ENCODE measurements at regions not wholly inside any gene's neighbourhood (a gene's known extent, or its start where the extent isn't known, plus 50 kb on each side); places are given as distances from the start of the nearest gene placed in this dataset.
"Not testable (repeated sequence)": the region's sequence is repeated elsewhere in the genome, so short reads cannot be mapped to it uniquely, and the experiment has no call there.

DNA sequence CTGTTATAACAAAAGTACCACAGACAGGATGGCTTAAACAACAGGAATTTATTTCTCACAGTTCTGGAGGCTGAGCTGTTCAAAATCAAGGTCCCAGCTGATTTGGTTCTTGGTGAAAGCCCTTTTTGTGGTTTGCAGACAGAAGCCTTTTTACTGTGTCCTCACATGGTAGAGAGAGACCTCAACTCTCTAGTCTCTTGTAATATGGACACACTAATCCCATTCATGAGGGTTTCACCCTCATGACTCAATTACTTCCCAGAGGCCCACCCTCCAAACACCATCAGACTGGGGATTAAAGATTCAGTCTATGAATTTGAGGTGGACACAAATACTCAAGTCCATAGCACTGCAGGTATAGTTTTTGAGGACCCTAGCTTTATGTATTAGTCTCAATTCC, 97.3 kb upstream of the WIPF3 start:
- not testable (repeated sequence) for DNase-seq

DNA sequence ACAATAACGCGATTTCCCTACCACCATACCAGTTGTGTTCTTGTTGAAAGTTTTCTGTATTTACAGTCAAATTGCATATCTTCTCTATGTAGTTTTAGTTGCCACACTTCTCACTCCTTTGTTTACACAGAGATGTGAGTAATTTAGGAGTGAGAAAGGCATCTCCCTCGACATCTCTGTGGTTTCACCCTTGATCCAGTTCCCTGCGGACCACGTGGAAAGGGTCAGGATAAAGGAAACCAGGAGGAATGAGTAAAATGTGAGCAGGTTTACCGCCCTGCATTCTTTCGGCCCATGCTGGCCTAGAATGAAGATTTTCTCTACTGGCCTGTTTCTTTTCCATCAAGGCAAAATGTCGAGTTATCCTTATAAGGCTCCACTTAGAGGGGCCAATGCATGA, 83.2 kb upstream of the WIPF3 start:
- DNase-seq: not testable (repeated sequence)

- no peak for DNase-seq
Measured at GRCh38 chr7:29723599-29723998, 82.7 kb upstream of the WIPF3 start.

- DNase-seq: not testable (repeated sequence)
Measured at GRCh38 chr7:29729534-29730165, 76.7 kb upstream of the WIPF3 start.

GRCh38 chr7:29734246-29734731, 72.0 kb upstream of the WIPF3 start:
- no peak for DNase-seq

GRCh38 chr7:29747645-29748245, 58.6 kb upstream of the WIPF3 start:
- DNase-seq: not testable (repeated sequence)

DNA sequence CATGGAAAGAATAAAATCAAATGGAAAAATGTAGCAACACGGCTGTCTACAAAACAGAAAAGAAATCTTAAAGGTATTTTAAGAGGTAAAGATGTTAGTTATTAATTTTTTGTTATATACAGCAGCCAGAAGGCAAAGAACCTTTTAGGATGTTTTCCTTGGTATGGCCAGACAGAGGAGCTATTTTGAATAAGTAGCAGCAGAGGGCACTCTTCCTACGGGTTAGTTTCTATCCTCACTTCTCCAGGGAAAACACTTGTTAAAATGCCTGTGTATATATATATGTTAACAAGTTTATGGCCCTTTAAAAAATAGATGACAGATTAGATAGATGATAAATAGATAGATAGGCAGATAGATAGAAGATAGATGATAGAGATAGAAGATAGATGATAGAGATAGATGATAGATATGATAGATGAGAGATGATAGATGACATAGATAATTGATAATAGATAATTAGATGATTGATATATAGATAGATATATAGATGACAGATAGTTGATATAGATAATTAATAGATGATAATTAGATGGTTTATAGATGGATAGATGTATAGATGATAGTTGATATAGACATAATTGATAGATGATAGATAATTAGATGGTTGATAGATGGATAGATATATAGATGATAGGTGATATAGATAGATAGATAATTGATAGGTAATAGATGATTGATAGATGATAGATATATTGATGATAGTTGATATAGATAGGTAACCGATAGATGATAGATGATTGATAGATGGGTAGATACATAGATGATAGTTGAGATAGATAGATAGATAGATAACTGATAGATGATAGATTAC, 57.8 kb upstream of the WIPF3 start:
- DNase-seq: no peak

DNA sequence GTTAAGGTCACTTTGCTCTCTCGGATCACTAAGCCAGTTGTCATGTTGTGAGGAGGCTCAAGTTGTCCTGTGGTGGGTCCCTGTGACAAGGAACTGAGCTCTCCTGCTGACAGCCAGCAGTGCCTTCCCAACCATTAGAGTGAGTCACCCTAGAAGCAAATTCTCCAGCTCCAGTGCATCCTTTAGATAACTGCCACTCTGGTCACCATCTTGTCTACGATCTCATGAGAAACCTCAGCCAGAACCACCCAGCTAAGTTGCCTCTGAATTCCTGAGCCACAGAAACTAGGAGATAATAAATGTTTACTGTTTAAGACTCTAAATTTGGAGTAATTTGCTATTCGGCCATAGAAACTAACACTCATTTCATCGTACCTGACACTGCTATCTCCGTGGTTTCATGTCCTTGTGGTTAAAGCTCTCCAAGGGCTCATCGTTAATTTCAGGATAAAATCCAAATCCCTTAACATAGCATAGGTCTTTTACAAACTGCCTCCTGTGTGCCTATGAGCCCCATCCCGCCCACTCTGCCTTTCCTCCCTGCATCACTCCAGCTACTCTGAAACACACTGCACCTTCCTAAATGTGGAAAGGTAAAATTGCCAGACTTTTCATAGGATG, 56.5 kb upstream of the WIPF3 start:
- DNase-seq: no peak

- DNase-seq: not testable (repeated sequence)
Measured at GRCh38 chr7:29750373-29750940, 55.9 kb upstream of the WIPF3 start.

GRCh38 chr7:29751012-29751411, 55.3 kb upstream of the WIPF3 start:
- not testable (repeated sequence) for DNase-seq

DNA sequence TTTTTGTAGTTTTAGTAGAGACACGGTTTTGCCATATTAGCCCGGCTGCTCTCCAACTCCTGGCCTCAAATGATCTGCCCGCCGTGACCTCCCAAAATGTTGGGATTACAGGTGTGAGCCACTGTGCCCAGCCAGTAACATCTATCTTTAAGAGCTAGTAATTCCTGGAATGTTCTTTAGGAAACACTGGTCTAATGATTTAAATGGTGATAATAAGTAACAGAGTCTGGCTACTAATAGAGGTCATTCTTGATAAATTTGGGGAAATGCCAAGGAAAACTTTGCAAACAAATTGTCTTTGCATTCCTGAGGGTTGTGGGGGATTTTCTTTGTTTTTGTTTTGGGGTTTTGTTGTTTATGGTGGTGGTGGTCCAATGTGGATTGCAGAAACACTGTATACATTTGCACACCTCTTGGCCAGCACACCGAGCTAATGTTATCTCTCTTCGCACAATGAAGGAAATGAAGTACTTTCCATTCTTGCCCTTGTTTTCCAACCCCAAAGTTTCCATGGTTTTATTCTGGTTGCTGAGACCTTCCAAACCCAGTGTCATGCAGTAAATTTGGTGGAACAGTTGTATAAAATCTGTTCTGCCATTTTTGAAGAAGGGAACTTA, 51.3 kb upstream of the WIPF3 start:
- no peak for DNase-seq

All from cortex of kidney (tissue), 1 donor.